HUES6 (cell line): ENCODE measurements at regions not wholly inside any gene's neighbourhood (a gene's known extent, or its start where the extent isn't known, plus 50 kb on each side); places are given as distances from the start of the nearest gene placed in this dataset.

Source experiments
- H3K27ac ChIP-seq: 2 replicates; pipeline ENCODE4 v1.7.0; 2013; ENCODE audit warnings: low read depth, mild to moderate bottlenecking, low read length, inconsistent platforms
- H3K27me3 ChIP-seq: 2 replicates; pipeline ENCODE4 v1.6.1; 2013; ENCODE audit warnings: low read length; ENCODE audit not compliant: control insufficient read depth, insufficient read depth
- H3K36me3 ChIP-seq: 2 replicates; pipeline ENCODE4 v1.6.1; 2013; ENCODE audit warnings: low read length; ENCODE audit not compliant: control insufficient read depth, insufficient read depth
- H3K4me1 ChIP-seq: 2 replicates; pipeline ENCODE4 v1.6.1; 2013; ENCODE audit warnings: low read length; ENCODE audit not compliant: control insufficient read depth, insufficient read depth
- H3K4me3 ChIP-seq: 2 replicates; pipeline ENCODE4 v1.5.1; 2013; ENCODE audit warnings: low read depth, low read length
- H3K9ac ChIP-seq: one replicate; pipeline ENCODE4 v1.6.1; 2013; ENCODE audit warnings: mild to moderate bottlenecking, low read length
- H3K9me3 ChIP-seq: 2 replicates; pipeline ENCODE4 v1.6.1; 2013; ENCODE audit warnings: low read depth, low read length; ENCODE audit not compliant: control insufficient read depth, insufficient read depth

- H3K4me3 ChIP-seq = no peak overlapping the region
- peaks cover 4% of the 10 kb centered on the region; the same call in 1 of the 2 replicates for H3K27me3 ChIP-seq
- no peak overlapping the region for H3K27ac ChIP-seq
- no peaks in the 10 kb centered on the region for H3K36me3 ChIP-seq
- no peak overlapping the region for H3K9ac ChIP-seq
- H3K4me1 ChIP-seq = peaks cover 17% of the 10 kb centered on the region
- peaks cover 4% of the 10 kb centered on the region for H3K9me3 ChIP-seq
These were observed 158.0 kb upstream of the PMEPA1 start for GRCh38 chr20:57867807-57868206.

GRCh38 chr20:57867181-57867803 is 157.5 kb upstream of the PMEPA1 start:
- peaks cover 4% of the 10 kb centered on the region; the same call in 1 of the 2 replicates for H3K27me3 ChIP-seq

GRCh38 chr20:57866250-57867106 is 156.7 kb upstream of the PMEPA1 start:
- Histone ChIP-seq H3K4me3 (no peak overlapping the region), H3K4me1 (peaks cover 17% of the 10 kb centered on the region), H3K9ac (no peak overlapping the region), H3K27ac (no peak overlapping the region), H3K36me3 (no peaks in the 10 kb centered on the region), H3K27me3 (peaks cover 4% of the 10 kb centered on the region; the same call in 1 of the 2 replicates), H3K9me3 (no peaks in the 10 kb centered on the region)

More at GRCh38 chr20:57867181-57867803, 157.5 kb upstream of the PMEPA1 start:
- Histone ChIP-seq H3K4me1 (peaks cover 17% of the 10 kb centered on the region), H3K4me3 (no peak overlapping the region), H3K9ac (no peak overlapping the region), H3K36me3 (no peaks in the 10 kb centered on the region), H3K9me3 (no peaks in the 10 kb centered on the region), H3K27ac (no peak overlapping the region)

- H3K4me3 ChIP-seq = no peak overlapping the region
- H3K9ac ChIP-seq = no peak overlapping the region
- H3K27me3 ChIP-seq = peaks cover 4% of the 10 kb centered on the region; the same call in 1 of the 2 replicates
- H3K27ac ChIP-seq = no peak overlapping the region
- 0 out of 2 replicates have a peak, but pooled peaks cover 2% of the 10 kb centered on the region for H3K9me3 ChIP-seq
- H3K4me1 ChIP-seq = peaks cover 17% of the 10 kb centered on the region
- no peaks in the 10 kb centered on the region for H3K36me3 ChIP-seq
These were observed 155.5 kb upstream of the PMEPA1 start for GRCh38 chr20:57865266-57865665.

GRCh38 chr20:57860576-57860975 is 150.8 kb upstream of the PMEPA1 start:
- H3K27ac ChIP-seq = no peak overlapping the region
- no peaks in the 10 kb centered on the region for H3K4me1 ChIP-seq
- H3K27me3 ChIP-seq = no peaks in the 10 kb centered on the region; the same call in 1 of the 2 replicates
- no peak overlapping the region for H3K4me3 ChIP-seq
- no peaks in the 10 kb centered on the region for H3K36me3 ChIP-seq
- 0 out of 2 replicates have a peak, but pooled peaks cover 2% of the 10 kb centered on the region for H3K9me3 ChIP-seq
- no peak overlapping the region for H3K9ac ChIP-seq

GRCh38 chr20:57857969-57858368 is 148.2 kb upstream of the PMEPA1 start:
- H3K36me3 ChIP-seq = no peaks in the 10 kb centered on the region
- no peak overlapping the region for H3K9ac ChIP-seq
- H3K9me3 ChIP-seq = 0 out of 2 replicates have a peak, but pooled peaks cover 2% of the 10 kb centered on the region
- no peak overlapping the region for H3K4me3 ChIP-seq
- no peaks in the 10 kb centered on the region for H3K27me3 ChIP-seq
- no peaks in the 10 kb centered on the region for H3K4me1 ChIP-seq
- H3K27ac ChIP-seq = no peak overlapping the region

- H3K36me3 ChIP-seq = no peaks in the 10 kb centered on the region
- H3K27ac ChIP-seq = no peak overlapping the region
- no peaks in the 10 kb centered on the region for H3K27me3 ChIP-seq
- H3K4me1 ChIP-seq = no peaks in the 10 kb centered on the region
- H3K4me3 ChIP-seq = no peak overlapping the region
- no peak overlapping the region for H3K9ac ChIP-seq
- H3K9me3 ChIP-seq = 0 out of 2 replicates have a peak, but pooled peaks cover 2% of the 10 kb centered on the region
These were observed 147.3 kb upstream of the PMEPA1 start for GRCh38 chr20:57857118-57857517.

- 0 out of 2 replicates have a peak, but pooled peaks cover 2% of the 10 kb centered on the region for H3K9me3 ChIP-seq
- no peaks in the 10 kb centered on the region for H3K4me1 ChIP-seq
- no peak overlapping the region for H3K27ac ChIP-seq
- H3K4me3 ChIP-seq = no peak overlapping the region
- no peaks in the 10 kb centered on the region for H3K27me3 ChIP-seq
- H3K9ac ChIP-seq = no peak overlapping the region
- H3K36me3 ChIP-seq = no peaks in the 10 kb centered on the region
These were observed 146.8 kb upstream of the PMEPA1 start for GRCh38 chr20:57856658-57857057.

- Histone ChIP-seq H3K27ac (no peak overlapping the region), H3K36me3 (no peaks in the 10 kb centered on the region), H3K4me1 (no peaks in the 10 kb centered on the region), H3K27me3 (no peaks in the 10 kb centered on the region), H3K9me3 (no peaks in the 10 kb centered on the region), H3K9ac (no peak overlapping the region), H3K4me3 (no peak overlapping the region)
These were observed 142.0 kb upstream of the PMEPA1 start for GRCh38 chr20:57851796-57852195.

GRCh38 chr20:57851025-57851682 is 141.3 kb upstream of the PMEPA1 start:
- Histone ChIP-seq H3K27me3 (no peaks in the 10 kb centered on the region), H3K4me1 (no peaks in the 10 kb centered on the region), H3K27ac (no peak overlapping the region), H3K4me3 (no peak overlapping the region), H3K9me3 (no peaks in the 10 kb centered on the region), H3K36me3 (no peaks in the 10 kb centered on the region), H3K9ac (no peak overlapping the region)
